HCT116 (cell line): ENCODE measurements at regions not wholly inside any gene's neighbourhood (a gene's known extent, or its start where the extent isn't known, plus 50 kb on each side); places are given as distances from the start of the nearest gene placed in this dataset.

Experiments
- ATAC-seq: fragments of 200-7000 bp; cut with Tn5 transposase; 2 replicates; pipeline ENCODE4 v1.9.1; 2020; ENCODE audit warnings: mild to moderate bottlenecking, moderate library complexity
- BruUV-seq: library from RNA; stranded (reverse); fragments of 400-500 nt; replicated peaks from 2 replicates; lab custom pipeline; 2021; lab: Mats Ljungman, UMichigan
- CTCF ChIA-PET: fragments of 300-600 bp; sonication (Branson Sonifier 250); formaldehyde crosslinking; loops from one replicate; lab custom pipeline; 2021; ENCODE audit warnings: antibody characterized with exemption; lab: Charles Lee
- POLR2A ChIA-PET: fragments of 300-600, 350-600 bp; sonication (Branson Sonifier 250); formaldehyde crosslinking; loops from one replicate; lab custom pipeline; 2021; ENCODE audit warnings: antibody characterized with exemption; lab: Charles Lee
- RAD21 ChIA-PET, 2 experiments: fragments of 300-600 bp; sonication (Branson Sonifier 250); formaldehyde crosslinking; loops; one replicate each; lab custom pipeline; 2023; ENCODE audit warnings: low total read pairs in 2 of 2; ENCODE audit not compliant: uncharacterized antibody in 2 of 2, unreplicated experiment in 2 of 2, low non-redundant PET in 1 of 2; lab: Charles Lee
- DNase-seq: peaks from one replicate; pipeline ENCODE4 v3.0.0-alpha.2; 2010; ENCODE audit warnings: low read depth, low spot score
- H2AFZ ChIP-seq: fragments of 200-600 bp; shearing (Covaris generic), sonication (generic); 2 replicates; pipeline ENCODE4 v1.6.1; 2017; ENCODE audit warnings: low read depth, mixed run types, mixed read lengths, antibody characterized with exemption, low read length; ENCODE audit not compliant: poor library complexity, severe bottlenecking
- H3K27ac ChIP-seq: 2 replicates; pipeline ENCODE4 v1.5.1; 2012; ENCODE audit warnings: low read depth, low read length
- H3K27me3 ChIP-seq: fragments of 200-600 bp; sonication (generic); 2 replicates; pipeline ENCODE4 v1.6.1; 2016; ENCODE audit warnings: mixed run types, low read length, mixed read lengths; ENCODE audit not compliant: insufficient read depth
- H3K36me3 ChIP-seq, 2 experiments: fragments of 200-500 bp in 1 of 2; fragments of 200-600 bp in 1 of 2; sonication (Bioruptor generic) in 1 of 2; sonication (generic) in 1 of 2; 2 replicates each; pipeline versions ENCODE4 v1.5.1 to v1.6.1; 2014 to 2016; ENCODE audit warnings: low read length in 2 of 2, inconsistent platforms in 1 of 2, mixed read lengths in 1 of 2, mixed run types in 1 of 2; ENCODE audit not compliant: insufficient read depth in 2 of 2, control insufficient read depth in 1 of 2
- H3K4me1 ChIP-seq, 2 experiments: fragments of 200-600 bp in 1 of 2; sonication (generic) in 1 of 2; 2 replicates each; pipeline versions ENCODE4 v1.5.1 to v1.6.1; 2012 to 2017; ENCODE audit warnings: low read length in 2 of 2, inconsistent platforms in 1 of 2, mild to moderate bottlenecking in 1 of 2, mixed read lengths in 1 of 2, mixed run types in 1 of 2, moderate library complexity in 1 of 2; ENCODE audit not compliant: insufficient read depth in 2 of 2, control insufficient read depth in 1 of 2
- H3K4me2 ChIP-seq: fragments of 200-600 bp; sonication (generic); 2 replicates; pipeline ENCODE4 v1.6.1; 2017; ENCODE audit warnings: mixed run types, low read length, mixed read lengths
- H3K4me3 ChIP-seq, 2 experiments: fragments of 200-600 bp in 1 of 2; sonication (generic) in 1 of 2; replicated peaks in 1 of 2; 2 replicates each; pipeline ENCODE4 v1.5.1; 2011 to 2016; ENCODE audit warnings: low read length in 2 of 2, control low read depth in 1 of 2, low read depth in 1 of 2, mild to moderate bottlenecking in 1 of 2, mixed read lengths in 1 of 2, mixed run types in 1 of 2
- H3K79me2 ChIP-seq: fragments of 200-600 bp; sonication (generic); 2 replicates; pipeline ENCODE4 v1.6.1; 2017; ENCODE audit warnings: mild to moderate bottlenecking, mixed run types, low read length, moderate library complexity, mixed read lengths; ENCODE audit not compliant: insufficient read depth
- H3K9ac ChIP-seq: fragments of 200-600 bp; sonication (generic); 2 replicates; pipeline ENCODE4 v1.6.1; 2016; ENCODE audit warnings: low read length, mixed read lengths
- H3K9me2 ChIP-seq: fragments of 200-600 bp; sonication (generic), shearing (Covaris generic); 2 replicates; pipeline ENCODE4 v1.6.1; 2017; ENCODE audit warnings: mixed run types, mild to moderate bottlenecking, moderate library complexity; ENCODE audit not compliant: insufficient read depth
- H3K9me3 ChIP-seq, 2 experiments: fragments of 200-500 bp in 1 of 2; fragments of 200-600 bp in 1 of 2; sonication (Bioruptor generic) in 1 of 2; sonication (generic) in 1 of 2; 2 replicates each; pipeline ENCODE4 v1.6.1; 2014 to 2017; ENCODE audit warnings: low read length in 2 of 2, mixed read lengths in 2 of 2, inconsistent platforms in 1 of 2, low read depth in 1 of 2, mild to moderate bottlenecking in 1 of 2, mixed run types in 1 of 2, moderate library complexity in 1 of 2; ENCODE audit not compliant: control insufficient read depth in 1 of 2, insufficient read depth in 1 of 2
- H4K20me1 ChIP-seq: fragments of 200-600 bp; sonication (generic), shearing (Covaris generic); 2 replicates; pipeline ENCODE4 v1.6.1; 2017; ENCODE audit warnings: mixed run types, mild to moderate bottlenecking, moderate library complexity; ENCODE audit not compliant: insufficient read depth
- CBX3 ChIP-seq: IDR thresholded peaks from 2 replicates; pipeline ENCODE4 v1.6.1; 2012; ENCODE audit warnings: low read depth
- EGR1 ChIP-seq: IDR thresholded peaks from 2 replicates; pipeline ENCODE4 v1.6.1; 2012; ENCODE audit warnings: low read depth
- EZH2phosphoT487 ChIP-seq: fragments of 200-600 bp; IDR thresholded peaks from 2 replicates; pipeline ENCODE4 v1.6.1; 2018; ENCODE audit warnings: antibody characterized with exemption, borderline replicate concordance
- REST ChIP-seq: IDR thresholded peaks from 2 replicates; pipeline ENCODE4 v1.6.1; 2012; ENCODE audit warnings: low read depth
- TCF7L2 ChIP-seq: IDR thresholded peaks from 2 replicates; pipeline ENCODE4 v1.7.0; 2011; ENCODE audit warnings: borderline replicate concordance, inconsistent platforms; ENCODE audit not compliant: insufficient read depth, insufficient read length; ENCODE audit errors: extremely low read depth
- YY1 ChIP-seq: IDR thresholded peaks from 2 replicates; pipeline ENCODE4 v1.6.1; 2011; ENCODE audit warnings: low read length, low read depth, moderate library complexity, mild to moderate bottlenecking; ENCODE audit not compliant: insufficient replicate concordance; ENCODE audit errors: extremely low read depth
- ZFX ChIP-seq: fragments of 450-650 bp; IDR thresholded peaks from 2 replicates; pipeline ENCODE4 v1.6.1; 2017
- ZNF274 ChIP-seq: fragments of 200-500 bp; sonication (Bioruptor generic); IDR thresholded peaks from 2 replicates; pipeline ENCODE4 v1.6.1; 2014; ENCODE audit warnings: mild to moderate bottlenecking, low read depth, low read length, inconsistent platforms
- intact Hi-C: fragments of 100-400 bp; cut with micrococcal nuclease; formaldehyde crosslinking; loops from 2 replicates; pipeline ENCODE4 v1.10.0; 2022

GRCh38 chr16:86669937-86670749, 91.8 kb downstream of the FOXL1 start:
- intact Hi-C loops = no loop called here
- H3K27me3 ChIP-seq = no peaks in the 10 kb centered on the region
- CTCF ChIA-PET = no interaction called here

More at GRCh38 chr16:86669937-86670749, 91.8 kb downstream of the FOXL1 start:
- ChIA-PET RAD21 (interaction anchor here in 1 of 2 experiments (0.6 kb wide), 1 partner anchor 283 kb away, joined by 3 read pairs; no protein-coding TSS in a partner anchor), POLR2A (no interaction called here)
- DNase-seq = no peak
- TF ChIP-seq REST = no peak
- TF ChIP-seq YY1 = no peak
- TF ChIP-seq TCF7L2 = no peak
- no peak for TF ChIP-seq ZFX
- TF ChIP-seq EGR1 = no peak
- TF ChIP-seq EZH2phosphoT487 = no peak
- no peak for TF ChIP-seq ZNF274
- TF ChIP-seq CBX3 = no peak
- BruUV-seq = no TSS peak
- Histone ChIP-seq H3K4me1 (peaks cover 13 to 39% of the 10 kb centered on the region in 2 experiments), H3K4me3 (no peak overlapping the region), H3K4me2 (no peak overlapping the region), H3K36me3 (no peaks in the 10 kb centered on the region), H4K20me1 (no peaks in the 10 kb centered on the region), H3K79me2 (no peaks in the 10 kb centered on the region), H3K9me2 (no peaks in the 10 kb centered on the region), H3K27ac (no peak overlapping the region), H2AFZ (no peak overlapping the region), H3K9me3 (no peaks in the 10 kb centered on the region), H3K9ac (no peak overlapping the region)
- no peak for ATAC-seq
